ENCODE measurements at regions not wholly inside any gene's neighbourhood (a gene's known extent, or its start where the extent isn't known, plus 50 kb on each side); places are given as distances from the start of the nearest gene placed in this dataset.

- no peak for TF ChIP-seq POLR2AphosphoS5 (IDR thresholded peaks at IDR 0.05; ENCODE audit: low read depth, low read length)
- no peak for TF ChIP-seq POLR2A (IDR thresholded peaks at IDR 0.05; ENCODE audit: low read depth, low read length)
- TF ChIP-seq TAF1 (IDR thresholded peaks at IDR 0.05; ENCODE audit: borderline replicate concordance, low read depth, low read length) = no peak
Observed at GRCh38 chr12:20196767-20197166, 171.6 kb upstream of the PDE3A start.

All from GM12892 (cell line).